ENCODE measurements at regions not wholly inside any gene's neighbourhood (a gene's known extent, or its start where the extent isn't known, plus 50 kb on each side); places are given as distances from the start of the nearest gene placed in this dataset.

GRCh38 chr1:10896673-10897072 lies 100.2 kb upstream of the CASZ1 start:
- no peak for DNase-seq (ENCODE audit: low read depth, low spot score)

GRCh38 chr1:10897321-10897980 lies 101.0 kb upstream of the CASZ1 start:
- no peak for DNase-seq (ENCODE audit: low read depth, low spot score)

GRCh38 chr1:10897981-10898728 lies 101.7 kb upstream of the CASZ1 start:
- no peak for DNase-seq (ENCODE audit: low read depth, low spot score)

GRCh38 chr1:10898921-10899320 lies 102.5 kb upstream of the CASZ1 start:
- no peak for DNase-seq (ENCODE audit: low read depth, low spot score)

- no peak for DNase-seq (ENCODE audit: low read depth, low spot score)
Measured at GRCh38 chr1:10899490-10900250, 103.2 kb upstream of the CASZ1 start.

- no peak for DNase-seq (ENCODE audit: low read depth, low spot score)
Measured at GRCh38 chr1:10900251-10900651, 103.8 kb upstream of the CASZ1 start.

- DNase-seq (ENCODE audit: low read depth, low spot score): no peak
Measured at GRCh38 chr1:10900691-10901090, 104.2 kb upstream of the CASZ1 start.

- no peak for DNase-seq (ENCODE audit: low read depth, low spot score)
Measured at GRCh38 chr1:10901091-10901890, 104.8 kb upstream of the CASZ1 start.

- DNase-seq (ENCODE audit: low read depth, low spot score): no peak
Measured at GRCh38 chr1:10901891-10902805, 105.7 kb upstream of the CASZ1 start.

GRCh38 chr1:10903421-10903820 lies 107.0 kb upstream of the CASZ1 start:
- DNase-seq (ENCODE audit: low read depth, low spot score): no peak

- no peak for DNase-seq (ENCODE audit: low read depth, low spot score)
Measured at GRCh38 chr1:10903821-10904220, 107.4 kb upstream of the CASZ1 start.

- no peak for DNase-seq (ENCODE audit: low read depth, low spot score)
Measured at GRCh38 chr1:10904396-10905358, 107.8 kb upstream of the TARDBP start.

- no peak for DNase-seq (ENCODE audit: low read depth, low spot score)
Measured at GRCh38 chr1:10905841-10906655, 106.4 kb upstream of the TARDBP start.

- DNase-seq (ENCODE audit: low read depth, low spot score): no peak
Measured at GRCh38 chr1:10906866-10907519, 105.5 kb upstream of the TARDBP start.

- no peak for DNase-seq (ENCODE audit: low read depth, low spot score)
Measured at GRCh38 chr1:10908266-10908665, 104.2 kb upstream of the TARDBP start.

GRCh38 chr1:10909697-10910680 lies 102.5 kb upstream of the TARDBP start:
- DNase-seq (ENCODE audit: low read depth, low spot score): no peak
